ENCODE measurements at regions not wholly inside any gene's neighbourhood (a gene's known extent, or its start where the extent isn't known, plus 50 kb on each side); places are given as distances from the start of the nearest gene placed in this dataset.

DNA sequence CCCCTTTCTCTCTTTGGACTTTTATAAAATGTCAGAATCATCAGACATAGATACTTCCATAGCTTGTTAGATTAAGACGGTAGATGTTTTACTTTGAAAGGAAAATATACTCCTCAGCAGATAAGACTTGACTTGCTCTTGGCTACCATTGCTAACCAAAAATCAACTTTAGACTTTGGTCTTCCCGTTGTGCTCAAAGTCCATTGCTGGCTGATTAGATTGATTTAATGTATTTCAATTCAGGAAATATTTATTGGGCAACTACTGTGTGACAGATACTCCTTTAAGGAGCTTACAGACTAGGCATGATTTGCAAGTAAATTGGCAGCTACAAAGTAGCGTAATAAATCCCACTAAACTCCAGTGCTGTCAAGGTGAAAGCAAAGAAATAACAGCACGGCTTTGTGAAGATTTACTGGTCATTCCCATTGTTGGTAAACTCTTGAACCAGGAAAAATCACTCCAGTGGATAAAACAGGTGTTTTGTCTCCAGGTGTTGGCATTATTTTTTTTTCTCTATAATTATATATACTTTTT, 95.7 kb upstream of the ARMC3 start:
- H3K9ac ChIP-seq (ENCODE audit: control insufficient read depth, insufficient read depth, low read length), result no peak overlapping the region
- ChIA-PET RAD21 (ENCODE audit: unreplicated experiment) (no interaction called here), SMC1A (ENCODE audit: uncharacterized antibody, unreplicated experiment) (interaction anchor here (0.7 kb wide), 1 partner anchor 9 kb away, joined by 3 read pairs; no protein-coding TSS in a partner anchor), POLR2A (no interaction called here), CTCF (interaction anchor here (0.6 kb wide), 1 partner anchor 469 kb away, joined by 3 read pairs; no protein-coding TSS in a partner anchor)
- H4K20me1 ChIP-seq (ENCODE audit: control insufficient read depth, insufficient read depth), result no peaks in the 10 kb centered on the region
- no peak overlapping the region for H2AFZ ChIP-seq (ENCODE audit: control insufficient read depth, low read depth, low read length)
- WGBS (ENCODE audit: insufficient coverage, insufficient replicate concordance, low lambda C conversion rate, missing lambda C conversion rate), result 77% methylated on average over 4 of the region's 4 CpGs
- no peaks in the 10 kb centered on the region for H3K79me2 ChIP-seq (ENCODE audit: control insufficient read depth, insufficient read depth, low read length)
- H3K27me3 ChIP-seq (replicated peaks in 1 of 2; ENCODE audit: control insufficient read depth in 2 of 2, insufficient read depth in 2 of 2, low read length in 1 of 2), result no peaks in the 10 kb centered on the region
- in situ Hi-C loops (cut with MboI) (no loop called here), intact Hi-C loops (cut with micrococcal nuclease; ENCODE audit: unreplicated experiment) (no loop called here)
- no peak overlapping the region for H3K4me3 ChIP-seq
- no peaks in the 10 kb centered on the region for H3K4me1 ChIP-seq (ENCODE audit: control insufficient read depth, insufficient read depth, low read length)
- TF ChIP-seq TAF1 (IDR thresholded peaks at IDR 0.05; ENCODE audit: borderline replicate concordance, low read depth, low read length) (no peak), RB1 (IDR thresholded peaks at IDR 0.05; ENCODE audit: borderline replicate concordance) (no peak), RELA (IDR thresholded peaks at IDR 0.05; ENCODE audit: borderline replicate concordance, partially characterized antibody) (no peak), NFYB (IDR thresholded peaks at IDR 0.05; ENCODE audit: insufficient read depth, low read depth, low read length) (no peak), ZSCAN29 (IDR thresholded peaks at IDR 0.05) (no peak), ZZZ3 (IDR thresholded peaks at IDR 0.05; ENCODE audit: control insufficient read depth, insufficient read length, low read depth) (no peak), TCF3 (IDR thresholded peaks at IDR 0.05; ENCODE audit: borderline replicate concordance, insufficient read depth, low read depth, low read length) (no peak), EGR1 (IDR thresholded peaks at IDR 0.05; ENCODE audit: borderline replicate concordance in 1 of 2, low read depth in 2 of 2, low read length in 2 of 2) (no peak)
- TF ChIP-seq, protein P1, sequence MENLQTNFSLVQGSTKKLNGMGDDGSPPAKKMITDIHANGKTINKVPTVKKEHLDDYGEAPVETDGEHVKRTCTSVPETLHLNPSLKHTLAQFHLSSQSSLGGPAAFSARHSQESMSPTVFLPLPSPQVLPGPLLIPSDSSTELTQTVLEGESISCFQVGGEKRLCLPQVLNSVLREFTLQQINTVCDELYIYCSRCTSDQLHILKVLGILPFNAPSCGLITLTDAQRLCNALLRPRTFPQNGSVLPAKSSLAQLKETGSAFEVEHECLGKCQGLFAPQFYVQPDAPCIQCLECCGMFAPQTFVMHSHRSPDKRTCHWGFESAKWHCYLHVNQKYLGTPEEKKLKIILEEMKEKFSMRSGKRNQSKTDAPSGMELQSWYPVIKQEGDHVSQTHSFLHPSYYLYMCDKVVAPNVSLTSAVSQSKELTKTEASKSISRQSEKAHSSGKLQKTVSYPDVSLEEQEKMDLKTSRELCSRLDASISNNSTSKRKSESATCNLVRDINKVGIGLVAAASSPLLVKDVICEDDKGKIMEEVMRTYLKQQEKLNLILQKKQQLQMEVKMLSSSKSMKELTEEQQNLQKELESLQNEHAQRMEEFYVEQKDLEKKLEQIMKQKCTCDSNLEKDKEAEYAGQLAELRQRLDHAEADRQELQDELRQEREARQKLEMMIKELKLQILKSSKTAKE (IDR thresholded peaks at IDR 0.05; ENCODE audit: low read depth, poor library complexity, severe bottlenecking), result no peak
- TF ChIP-seq, protein P2, sequence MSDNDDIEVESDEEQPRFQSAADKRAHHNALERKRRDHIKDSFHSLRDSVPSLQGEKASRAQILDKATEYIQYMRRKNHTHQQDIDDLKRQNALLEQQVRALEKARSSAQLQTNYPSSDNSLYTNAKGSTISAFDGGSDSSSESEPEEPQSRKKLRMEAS (IDR thresholded peaks at IDR 0.05; ENCODE audit: low read depth, low read length), result no peak
- TF ChIP-seq, protein P3, sequence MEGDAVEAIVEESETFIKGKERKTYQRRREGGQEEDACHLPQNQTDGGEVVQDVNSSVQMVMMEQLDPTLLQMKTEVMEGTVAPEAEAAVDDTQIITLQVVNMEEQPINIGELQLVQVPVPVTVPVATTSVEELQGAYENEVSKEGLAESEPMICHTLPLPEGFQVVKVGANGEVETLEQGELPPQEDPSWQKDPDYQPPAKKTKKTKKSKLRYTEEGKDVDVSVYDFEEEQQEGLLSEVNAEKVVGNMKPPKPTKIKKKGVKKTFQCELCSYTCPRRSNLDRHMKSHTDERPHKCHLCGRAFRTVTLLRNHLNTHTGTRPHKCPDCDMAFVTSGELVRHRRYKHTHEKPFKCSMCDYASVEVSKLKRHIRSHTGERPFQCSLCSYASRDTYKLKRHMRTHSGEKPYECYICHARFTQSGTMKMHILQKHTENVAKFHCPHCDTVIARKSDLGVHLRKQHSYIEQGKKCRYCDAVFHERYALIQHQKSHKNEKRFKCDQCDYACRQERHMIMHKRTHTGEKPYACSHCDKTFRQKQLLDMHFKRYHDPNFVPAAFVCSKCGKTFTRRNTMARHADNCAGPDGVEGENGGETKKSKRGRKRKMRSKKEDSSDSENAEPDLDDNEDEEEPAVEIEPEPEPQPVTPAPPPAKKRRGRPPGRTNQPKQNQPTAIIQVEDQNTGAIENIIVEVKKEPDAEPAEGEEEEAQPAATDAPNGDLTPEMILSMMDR (IDR thresholded peaks at IDR 0.05 in 2 of 3, conservative IDR thresholded peaks at IDR 0.05 in 1 of 3; ENCODE audit: control insufficient read depth in 2 of 3, extremely low read depth in 1 of 3, insufficient read depth in 1 of 3, low read depth in 3 of 3, low read length in 3 of 3), result no peak
- TF ChIP-seq, protein P4, sequence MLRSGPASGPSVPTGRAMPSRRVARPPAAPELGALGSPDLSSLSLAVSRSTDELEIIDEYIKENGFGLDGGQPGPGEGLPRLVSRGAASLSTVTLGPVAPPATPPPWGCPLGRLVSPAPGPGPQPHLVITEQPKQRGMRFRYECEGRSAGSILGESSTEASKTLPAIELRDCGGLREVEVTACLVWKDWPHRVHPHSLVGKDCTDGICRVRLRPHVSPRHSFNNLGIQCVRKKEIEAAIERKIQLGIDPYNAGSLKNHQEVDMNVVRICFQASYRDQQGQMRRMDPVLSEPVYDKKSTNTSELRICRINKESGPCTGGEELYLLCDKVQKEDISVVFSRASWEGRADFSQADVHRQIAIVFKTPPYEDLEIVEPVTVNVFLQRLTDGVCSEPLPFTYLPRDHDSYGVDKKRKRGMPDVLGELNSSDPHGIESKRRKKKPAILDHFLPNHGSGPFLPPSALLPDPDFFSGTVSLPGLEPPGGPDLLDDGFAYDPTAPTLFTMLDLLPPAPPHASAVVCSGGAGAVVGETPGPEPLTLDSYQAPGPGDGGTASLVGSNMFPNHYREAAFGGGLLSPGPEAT (IDR thresholded peaks at IDR 0.05; ENCODE audit: low read depth), result no peak
- TF ChIP-seq, protein P5, sequence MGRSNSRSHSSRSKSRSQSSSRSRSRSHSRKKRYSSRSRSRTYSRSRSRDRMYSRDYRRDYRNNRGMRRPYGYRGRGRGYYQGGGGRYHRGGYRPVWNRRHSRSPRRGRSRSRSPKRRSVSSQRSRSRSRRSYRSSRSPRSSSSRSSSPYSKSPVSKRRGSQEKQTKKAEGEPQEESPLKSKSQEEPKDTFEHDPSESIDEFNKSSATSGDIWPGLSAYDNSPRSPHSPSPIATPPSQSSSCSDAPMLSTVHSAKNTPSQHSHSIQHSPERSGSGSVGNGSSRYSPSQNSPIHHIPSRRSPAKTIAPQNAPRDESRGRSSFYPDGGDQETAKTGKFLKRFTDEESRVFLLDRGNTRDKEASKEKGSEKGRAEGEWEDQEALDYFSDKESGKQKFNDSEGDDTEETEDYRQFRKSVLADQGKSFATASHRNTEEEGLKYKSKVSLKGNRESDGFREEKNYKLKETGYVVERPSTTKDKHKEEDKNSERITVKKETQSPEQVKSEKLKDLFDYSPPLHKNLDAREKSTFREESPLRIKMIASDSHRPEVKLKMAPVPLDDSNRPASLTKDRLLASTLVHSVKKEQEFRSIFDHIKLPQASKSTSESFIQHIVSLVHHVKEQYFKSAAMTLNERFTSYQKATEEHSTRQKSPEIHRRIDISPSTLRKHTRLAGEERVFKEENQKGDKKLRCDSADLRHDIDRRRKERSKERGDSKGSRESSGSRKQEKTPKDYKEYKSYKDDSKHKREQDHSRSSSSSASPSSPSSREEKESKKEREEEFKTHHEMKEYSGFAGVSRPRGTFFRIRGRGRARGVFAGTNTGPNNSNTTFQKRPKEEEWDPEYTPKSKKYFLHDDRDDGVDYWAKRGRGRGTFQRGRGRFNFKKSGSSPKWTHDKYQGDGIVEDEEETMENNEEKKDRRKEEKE (IDR thresholded peaks at IDR 0.05), result no peak
- no peak overlapping the region for H3K27ac ChIP-seq (ENCODE audit: control insufficient read depth, insufficient read depth)
- H3K4me2 ChIP-seq (ENCODE audit: control insufficient read depth, insufficient read depth), result no peak overlapping the region
- H3K36me3 ChIP-seq (ENCODE audit: control insufficient read depth in 2 of 2, insufficient read depth in 2 of 2, low read length in 1 of 2), result no peaks in the 10 kb centered on the region
- DNase-seq (ENCODE audit: low read depth, low spot score) (no peak), ATAC-seq (no peak), FAIRE-seq (no peak)
- BruUV-seq (replicated peaks), result no TSS peak
- no peaks in the 10 kb centered on the region for H3K9me3 ChIP-seq (replicated peaks; ENCODE audit: control insufficient read depth, insufficient read depth, low read length)
